SJCRH30 (cell line): ENCODE measurements at regions not wholly inside any gene's neighbourhood (a gene's known extent, or its start where the extent isn't known, plus 50 kb on each side); places are given as distances from the start of the nearest gene placed in this dataset.
A peak's percentile ranks its signal among the peaks of the same experiment; 100 is the strongest.

Experiments
- DNase-seq, 2 experiments: peaks; one replicate each; pipeline ENCODE4 v3.0.0-alpha.2; 2015 to 2020
- H3K27ac ChIP-seq: fragments of 250-450 bp; sonication (Bioruptor Pico); 2 replicates; pipeline ENCODE4 v1.5.1; 2020; ENCODE audit warnings: mild to moderate bottlenecking, moderate library complexity
- H3K27me3 ChIP-seq: fragments of 250-450 bp; sonication (Bioruptor Pico); 2 replicates; pipeline ENCODE4 v1.5.1; 2020; ENCODE audit warnings: mild to moderate bottlenecking, moderate library complexity
- H3K36me3 ChIP-seq: fragments of 250-450 bp; sonication (Bioruptor Pico); 2 replicates; pipeline ENCODE4 v1.5.1; 2020; ENCODE audit warnings: mild to moderate bottlenecking, moderate library complexity
- H3K4me1 ChIP-seq: fragments of 250-450 bp; sonication (Bioruptor Pico); 2 replicates; pipeline ENCODE4 v1.5.1; 2020; ENCODE audit warnings: mild to moderate bottlenecking, moderate library complexity
- H3K4me3 ChIP-seq: fragments of 250-450 bp; sonication (Bioruptor Pico); 2 replicates; pipeline ENCODE4 v1.5.1; 2020; ENCODE audit warnings: mild to moderate bottlenecking, moderate library complexity
- H3K9me3 ChIP-seq: fragments of 250-450 bp; sonication (Bioruptor Pico); replicated peaks from 2 replicates; pipeline ENCODE4 v1.5.1; 2020; ENCODE audit warnings: mild to moderate bottlenecking, moderate library complexity

DNA sequence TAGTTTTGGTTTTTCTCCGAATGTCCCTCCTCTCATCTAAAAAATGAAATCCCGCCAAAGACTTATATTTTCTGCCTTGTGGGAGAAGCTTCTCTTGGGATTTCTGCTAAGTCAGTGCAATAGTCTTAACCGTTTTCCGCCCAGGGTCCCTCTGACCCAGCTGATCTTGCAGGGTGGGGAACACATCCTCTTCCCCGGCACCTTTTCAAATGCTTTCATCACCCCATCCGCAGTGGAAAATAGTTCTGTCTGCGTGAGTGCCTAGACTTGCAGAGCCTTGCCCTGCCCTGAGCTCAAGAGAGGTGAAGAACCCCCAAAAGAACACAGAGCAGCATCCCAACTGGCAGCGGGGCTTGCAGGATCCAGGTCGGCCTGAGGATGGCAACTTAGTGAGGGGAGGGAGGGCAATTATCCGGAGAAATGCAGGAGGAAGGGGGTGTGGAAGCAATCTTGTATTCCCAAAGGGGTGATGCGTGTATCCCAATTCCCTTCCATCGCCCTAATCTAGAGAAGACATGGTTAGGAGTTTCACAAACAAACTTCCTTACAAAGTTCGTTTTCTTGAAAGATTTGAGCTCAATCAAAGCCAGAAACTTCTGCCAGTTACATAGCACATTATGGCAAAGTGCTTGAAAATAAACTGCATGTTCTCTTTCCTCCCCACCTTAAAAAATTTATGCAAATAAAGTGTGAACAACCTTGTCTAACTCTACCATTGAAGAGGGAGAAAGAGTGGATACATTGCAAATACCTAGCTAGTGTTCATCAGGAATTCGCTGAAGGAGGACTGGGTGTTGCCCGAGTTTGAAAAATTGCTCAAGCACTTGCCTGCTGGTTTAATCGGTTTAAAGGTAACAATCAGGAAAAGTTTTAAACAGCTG is 79.9 kb downstream of the NR2F2 start:
- DNase-seq, result no peak
- no peak overlapping the region for H3K27ac ChIP-seq
- no peaks in the 10 kb centered on the region for H3K27me3 ChIP-seq
- no peaks in the 10 kb centered on the region for H3K9me3 ChIP-seq
- no peak overlapping the region for H3K4me3 ChIP-seq
- H3K4me1 ChIP-seq, result 0 out of 2 replicates have a peak, but pooled peaks cover 3% of the 10 kb centered on the region
- no peaks in the 10 kb centered on the region for H3K36me3 ChIP-seq

GRCh38 chr15:96411056-96412031 is 80.8 kb downstream of the NR2F2 start:
- no peaks in the 10 kb centered on the region for H3K27me3 ChIP-seq
- no peaks in the 10 kb centered on the region for H3K36me3 ChIP-seq
- no peaks in the 10 kb centered on the region for H3K9me3 ChIP-seq
- H3K4me3 ChIP-seq, result no peak overlapping the region
- H3K4me1 ChIP-seq, result 0 out of 2 replicates have a peak, but pooled peaks cover 3% of the 10 kb centered on the region
- no peak overlapping the region for H3K27ac ChIP-seq
- DNase-seq, result no peak

DNA sequence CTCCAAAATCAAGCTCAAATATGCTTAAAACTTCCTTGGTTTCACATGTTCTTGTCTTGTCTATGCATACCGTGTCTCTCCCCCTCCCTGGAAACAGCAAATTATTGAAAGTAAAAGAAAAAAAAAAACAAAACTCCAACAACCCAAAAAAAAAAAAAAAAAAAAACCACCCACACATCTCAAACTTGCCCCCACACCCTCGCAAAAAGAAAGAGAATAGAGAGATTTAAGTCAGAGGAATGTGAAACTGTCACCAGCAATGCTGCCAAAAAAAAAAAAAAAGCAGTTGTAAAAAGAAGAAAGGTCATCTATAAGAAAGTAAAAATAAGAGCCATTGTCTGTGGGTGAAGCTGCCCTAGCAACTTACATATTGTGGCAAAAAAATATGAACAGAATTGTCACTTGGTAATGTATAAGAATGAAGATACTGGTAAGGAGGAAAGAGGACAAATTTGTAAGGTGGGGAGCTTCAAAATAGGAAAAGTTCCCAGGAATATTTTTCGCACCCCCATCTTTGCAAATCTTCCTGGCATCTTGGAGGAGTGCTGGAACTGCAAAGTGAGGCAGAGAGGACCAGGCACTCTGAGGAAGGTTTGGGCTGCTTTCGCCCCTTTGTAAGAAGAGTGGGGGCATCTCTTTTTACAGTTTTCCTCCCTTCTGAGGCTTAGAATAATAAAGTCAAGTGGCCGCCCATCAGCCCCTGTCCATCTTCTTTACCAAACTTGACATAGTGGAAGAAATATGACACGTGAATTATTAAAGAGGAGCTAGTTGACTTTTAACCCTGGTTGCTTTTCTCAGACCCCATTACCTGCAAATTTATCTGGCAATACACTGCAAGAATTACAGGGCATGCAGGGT is 81.8 kb downstream of the NR2F2 start:
- H3K9me3 ChIP-seq, result no peaks in the 10 kb centered on the region
- 0 out of 2 replicates have a peak, but pooled peaks cover 3% of the 10 kb centered on the region for H3K4me1 ChIP-seq
- H3K4me3 ChIP-seq, result no peak overlapping the region
- H3K27me3 ChIP-seq, result no peaks in the 10 kb centered on the region
- H3K27ac ChIP-seq, result no peak overlapping the region
- DNase-seq, result no peak
- no peaks in the 10 kb centered on the region for H3K36me3 ChIP-seq

GRCh38 chr15:96412906-96413231 is 82.4 kb downstream of the NR2F2 start:
- Histone ChIP-seq H3K36me3 (no peaks in the 10 kb centered on the region), H3K9me3 (no peaks in the 10 kb centered on the region), H3K4me1 (0 out of 2 replicates have a peak, but pooled peaks cover 3% of the 10 kb centered on the region), H3K4me3 (no peak overlapping the region), H3K27ac (no peak overlapping the region), H3K27me3 (no peaks in the 10 kb centered on the region)
- no peak for DNase-seq

- H3K27me3 ChIP-seq, result no peaks in the 10 kb centered on the region
- H3K27ac ChIP-seq, result no peak overlapping the region
- no peaks in the 10 kb centered on the region for H3K9me3 ChIP-seq
- no peak for DNase-seq
- H3K36me3 ChIP-seq, result no peaks in the 10 kb centered on the region
- no peak overlapping the region for H3K4me3 ChIP-seq
- H3K4me1 ChIP-seq, result 0 out of 2 replicates have a peak, but pooled peaks cover 3% of the 10 kb centered on the region
Observed at GRCh38 chr15:96413657-96414056, 83.2 kb downstream of the NR2F2 start.

DNA sequence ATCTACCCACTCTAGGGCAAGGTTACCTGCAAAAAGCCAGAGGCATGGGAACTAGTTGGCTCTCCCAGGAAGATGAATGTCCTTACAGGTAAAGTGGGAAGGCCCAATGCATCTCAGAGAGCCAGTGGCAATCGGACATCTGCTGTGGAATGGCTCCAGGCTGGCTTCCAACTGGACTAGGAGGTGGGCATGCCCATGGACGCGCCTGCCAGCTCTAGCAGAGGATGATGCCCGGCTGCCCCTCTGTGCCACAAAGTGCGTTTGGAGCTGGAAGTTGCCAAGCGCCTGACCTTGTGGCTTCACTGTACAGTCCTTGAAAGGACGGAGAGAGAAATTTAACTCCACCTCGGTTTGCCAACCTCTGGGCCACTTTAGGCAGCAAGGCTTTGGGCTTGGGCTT is 84.4 kb downstream of the NR2F2 start:
- no peaks in the 10 kb centered on the region for H3K9me3 ChIP-seq
- no peak overlapping the region for H3K27ac ChIP-seq
- no peak for DNase-seq
- 0 out of 2 replicates have a peak, but pooled peaks cover 3% of the 10 kb centered on the region for H3K4me1 ChIP-seq
- H3K36me3 ChIP-seq, result no peaks in the 10 kb centered on the region
- H3K27me3 ChIP-seq, result no peaks in the 10 kb centered on the region
- H3K4me3 ChIP-seq, result no peak overlapping the region

- no peak for DNase-seq
- no peaks in the 10 kb centered on the region for H3K36me3 ChIP-seq
- H3K9me3 ChIP-seq, result no peaks in the 10 kb centered on the region
- no peaks in the 10 kb centered on the region for H3K27me3 ChIP-seq
- no peak overlapping the region for H3K4me3 ChIP-seq
- H3K27ac ChIP-seq, result no peak overlapping the region
- 0 out of 2 replicates have a peak, but pooled peaks cover 3% of the 10 kb centered on the region for H3K4me1 ChIP-seq
Observed at GRCh38 chr15:96415513-96416217, 85.2 kb downstream of the NR2F2 start.

GRCh38 chr15:96416218-96416933 is 85.9 kb downstream of the NR2F2 start:
- H3K27ac ChIP-seq, result no peak overlapping the region
- no peak for DNase-seq
- H3K4me1 ChIP-seq, result peaks cover 4% of the 10 kb centered on the region; the same call in 1 of the 2 replicates

GRCh38 chr15:96416934-96417759 is 86.6 kb downstream of the NR2F2 start:
- peaks cover 11% of the 10 kb centered on the region; the same call in 1 of the 2 replicates for H3K4me1 ChIP-seq
- no peaks in the 10 kb centered on the region for H3K27me3 ChIP-seq
- no peaks in the 10 kb centered on the region for H3K36me3 ChIP-seq
- no peaks in the 10 kb centered on the region for H3K9me3 ChIP-seq
- no peak overlapping the region for H3K4me3 ChIP-seq
- no peak for DNase-seq
- H3K27ac ChIP-seq, result no peak overlapping the region

More at GRCh38 chr15:96416218-96416933, 85.9 kb downstream of the NR2F2 start:
- no peaks in the 10 kb centered on the region for H3K9me3 ChIP-seq
- H3K27me3 ChIP-seq, result no peaks in the 10 kb centered on the region
- no peak overlapping the region for H3K4me3 ChIP-seq
- no peaks in the 10 kb centered on the region for H3K36me3 ChIP-seq

GRCh38 chr15:96417760-96418130 is 87.2 kb downstream of the NR2F2 start:
- Histone ChIP-seq H3K27ac (no peak overlapping the region), H3K9me3 (no peaks in the 10 kb centered on the region), H3K36me3 (no peaks in the 10 kb centered on the region), H3K4me1 (peaks cover 11% of the 10 kb centered on the region; the same call in 1 of the 2 replicates), H3K4me3 (no peak overlapping the region), H3K27me3 (no peaks in the 10 kb centered on the region)
- DNase-seq, result no peak

GRCh38 chr15:96418146-96418545 is 87.6 kb downstream of the NR2F2 start:
- H3K27me3 ChIP-seq, result no peaks in the 10 kb centered on the region

DNA sequence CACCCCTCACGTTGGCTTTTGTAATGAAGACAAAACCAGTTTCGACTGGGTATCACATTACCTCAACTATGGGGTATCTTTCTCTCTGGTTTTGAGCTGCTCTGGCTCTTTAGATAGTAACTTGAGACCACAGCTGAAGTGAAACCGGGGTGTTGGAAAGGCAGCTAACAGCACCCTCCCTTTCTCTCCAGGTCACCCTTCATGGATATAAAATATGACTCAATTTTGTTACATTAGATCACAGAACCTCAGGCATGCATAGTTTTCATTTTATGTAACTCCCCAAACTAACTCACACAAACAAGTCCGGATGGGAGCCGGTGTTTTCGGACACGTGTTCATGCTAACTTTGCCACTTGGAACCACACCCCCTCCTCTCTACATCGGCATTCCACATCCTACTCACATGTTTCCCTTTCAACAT is 90.7 kb downstream of the NR2F2 start:
- peak; percentile 61 to 68 for DNase-seq

More at GRCh38 chr15:96418146-96418545, 87.6 kb downstream of the NR2F2 start:
- H3K4me1 ChIP-seq, result peaks cover 7% of the 10 kb centered on the region; the same call in 1 of the 2 replicates
- H3K27ac ChIP-seq, result no peak overlapping the region
- H3K4me3 ChIP-seq, result no peak overlapping the region
- no peaks in the 10 kb centered on the region for H3K36me3 ChIP-seq
- no peak for DNase-seq
- H3K9me3 ChIP-seq, result no peaks in the 10 kb centered on the region

More for the DNA sequence above, 90.7 kb downstream of the NR2F2 start:
- Histone ChIP-seq H3K4me1 (peaks cover 7% of the 10 kb centered on the region; the same call in 1 of the 2 replicates), H3K36me3 (no peaks in the 10 kb centered on the region), H3K9me3 (no peaks in the 10 kb centered on the region), H3K4me3 (peak overlapping the region; percentile 42), H3K27ac (peak overlapping the region; percentile 21; the same call in 1 of the 2 replicates), H3K27me3 (no peaks in the 10 kb centered on the region)
